HG03521 (cell line): ENCODE measurements at regions not wholly inside any gene's neighbourhood (a gene's known extent, or its start where the extent isn't known, plus 50 kb on each side); places are given as distances from the start of the nearest gene placed in this dataset.

ENCODE experiments used
- ATAC-seq: cut with Tn5 transposase; IDR thresholded peaks from one replicate; pipeline ENCODE4 v1.9.1; 2021; ENCODE audit warnings: mild to moderate bottlenecking, moderate library complexity; ENCODE audit not compliant: unreplicated experiment

DNA sequence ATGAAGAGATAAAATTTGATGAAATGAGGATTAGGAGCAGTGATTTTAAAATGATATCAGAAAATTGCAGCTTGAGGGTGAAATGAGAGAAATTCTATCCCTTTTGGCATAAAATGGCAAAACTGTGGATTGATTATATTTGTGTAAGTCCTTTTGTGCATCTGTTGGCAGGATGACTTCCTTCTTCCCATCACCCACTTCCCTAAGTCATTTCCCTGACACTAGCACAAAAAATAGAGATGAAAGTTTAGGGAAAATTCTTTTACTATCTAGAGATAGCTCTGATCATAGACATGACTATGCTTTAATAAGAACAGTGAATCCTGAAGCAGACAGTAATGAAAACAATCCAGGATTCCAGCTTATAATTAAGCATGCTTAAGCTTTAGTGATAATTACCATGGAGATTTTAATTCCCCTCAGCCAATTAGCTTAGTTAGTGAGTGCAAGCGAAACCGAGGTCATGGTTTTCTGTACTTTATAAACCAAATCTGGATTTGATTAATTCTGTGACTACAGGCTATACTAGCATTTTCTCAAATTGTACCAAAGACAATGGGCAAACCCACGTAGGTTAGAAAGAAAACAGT, 163.6 kb upstream of the TARS1 start:
- ATAC-seq = no peak

DNA sequence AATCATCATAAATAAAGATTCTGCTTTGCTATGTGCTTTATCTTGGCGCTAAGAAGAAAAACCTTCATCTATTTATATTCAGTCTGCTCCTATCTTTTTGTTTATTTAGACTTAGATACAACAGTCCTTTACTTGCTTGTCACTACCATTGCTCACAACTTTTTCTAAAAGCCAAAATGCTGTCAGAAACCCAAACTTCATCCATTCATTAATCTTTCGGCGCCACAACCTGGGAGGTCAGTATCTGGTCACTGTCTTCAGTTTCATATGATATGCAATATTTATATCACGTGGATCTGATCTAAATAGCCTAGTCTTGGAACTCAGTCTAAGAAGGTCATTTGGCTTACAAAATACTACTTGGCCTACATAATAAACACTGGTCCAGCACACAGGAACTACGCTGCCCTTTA, 159.3 kb upstream of the TARS1 start:
- no peak for ATAC-seq

- ATAC-seq = no peak
Measured at GRCh38 chr5:33282157-33282556, 158.6 kb upstream of the TARS1 start.

DNA sequence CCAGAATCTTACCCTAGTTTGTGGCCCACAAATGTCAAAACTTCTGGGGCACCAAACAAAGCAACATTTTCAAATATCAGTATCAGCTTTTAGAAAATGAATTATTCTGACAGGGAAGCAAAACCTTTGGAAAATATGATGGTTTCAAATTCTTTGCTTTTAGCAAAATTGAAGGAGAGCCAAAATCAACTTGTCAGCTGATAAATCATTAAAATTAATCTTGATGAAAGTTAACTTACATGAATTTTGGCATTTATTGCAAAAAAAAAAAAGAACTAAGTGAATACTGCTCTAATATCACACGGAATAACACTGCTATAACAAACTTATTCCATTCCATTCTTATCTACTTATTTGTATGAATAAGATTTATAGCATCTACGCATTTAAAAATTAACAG, 158.1 kb upstream of the TARS1 start:
- no peak for ATAC-seq

GRCh38 chr5:33283243-33283642, 157.5 kb upstream of the TARS1 start:
- no peak for ATAC-seq

DNA sequence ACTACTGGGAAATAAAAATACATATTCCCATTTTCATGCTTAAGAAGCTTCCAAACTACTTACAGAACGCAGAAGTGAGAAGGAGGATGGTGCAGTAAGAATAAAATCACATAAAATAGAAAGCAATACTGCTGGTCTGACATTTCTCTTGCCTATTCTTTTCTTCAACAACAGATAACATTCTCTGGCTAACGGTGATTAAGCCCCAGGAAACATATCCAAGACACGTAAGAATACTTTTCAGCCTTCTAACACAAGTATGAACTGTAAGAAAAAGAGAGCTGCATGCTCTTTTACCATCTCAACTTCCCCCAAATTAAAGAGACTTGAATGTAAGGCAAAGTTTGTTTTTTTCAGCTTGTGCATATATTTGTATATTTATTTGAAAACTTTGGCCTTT, 156.1 kb upstream of the TARS1 start:
- ATAC-seq = no peak

DNA sequence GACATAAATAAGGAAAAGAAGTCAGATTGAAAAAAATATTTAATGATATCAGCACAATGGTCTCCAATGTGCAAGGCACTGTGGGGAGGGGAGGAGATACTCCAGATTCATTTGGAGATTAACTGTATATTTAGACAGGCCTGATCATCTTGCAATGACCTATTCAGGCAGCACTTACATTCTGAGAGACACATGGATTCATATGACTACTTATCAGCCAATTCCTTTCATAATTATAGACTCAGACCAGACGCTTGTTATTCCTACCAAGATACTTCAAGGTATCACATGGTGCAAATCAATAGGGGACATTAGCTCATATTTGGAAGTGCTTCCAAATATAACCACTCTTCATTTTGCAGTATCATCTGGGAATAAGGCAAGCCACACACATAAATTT, 153.5 kb upstream of the TARS1 start:
- no peak for ATAC-seq

GRCh38 chr5:33291216-33292000, 149.4 kb upstream of the TARS1 start:
- ATAC-seq = no peak

- no peak for ATAC-seq
Measured at GRCh38 chr5:33297760-33298216, 143.0 kb upstream of the TARS1 start.

GRCh38 chr5:33299621-33300208, 141.1 kb upstream of the TARS1 start:
- peak; percentile 6 for ATAC-seq

GRCh38 chr5:33300209-33300742, 140.5 kb upstream of the TARS1 start:
- peak; percentile 62 for ATAC-seq

DNA sequence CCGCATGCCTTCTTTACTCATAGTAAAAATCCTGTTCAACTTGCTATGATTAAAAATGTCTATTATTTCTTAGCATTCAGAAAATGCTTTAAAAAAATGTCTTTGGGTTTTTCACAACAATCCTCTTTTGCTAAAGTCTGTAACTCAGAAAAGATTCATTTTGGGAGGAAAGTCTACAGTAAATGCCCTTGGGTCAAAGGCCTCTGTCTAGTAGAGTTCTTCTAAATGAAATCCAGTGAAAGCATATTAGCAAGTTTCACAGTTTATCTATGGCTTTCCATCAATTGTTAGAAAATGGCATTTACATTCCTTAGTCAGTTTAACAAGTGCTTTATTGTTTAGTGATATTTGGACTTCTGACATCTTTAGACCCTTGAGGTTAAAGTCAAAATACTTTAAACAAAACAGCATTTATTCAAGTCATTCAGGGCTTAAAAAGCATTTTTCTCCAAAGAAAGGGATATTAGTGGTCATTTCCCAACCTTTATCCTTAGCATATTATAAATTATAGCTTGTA, 137.1 kb upstream of the TARS1 start:
- no peak for ATAC-seq

DNA sequence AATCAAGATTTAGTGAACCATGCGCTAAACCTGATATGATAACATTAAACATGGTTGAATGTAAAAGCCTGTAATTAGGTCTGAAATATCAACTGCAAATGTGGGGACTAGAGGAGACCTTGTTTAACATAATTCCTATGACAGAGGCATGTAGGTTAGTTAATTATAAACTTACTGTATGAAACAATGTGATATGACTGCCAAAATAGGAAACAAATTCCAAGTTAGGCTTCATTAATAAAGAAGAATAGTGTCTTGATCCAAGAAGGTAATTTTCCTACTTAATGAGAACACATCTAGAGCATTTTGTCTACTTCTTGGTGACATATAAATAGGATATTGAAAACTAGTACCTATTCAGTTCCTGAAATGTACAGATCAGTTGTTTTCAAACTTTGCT, 136.2 kb upstream of the TARS1 start:
- no peak for ATAC-seq

DNA sequence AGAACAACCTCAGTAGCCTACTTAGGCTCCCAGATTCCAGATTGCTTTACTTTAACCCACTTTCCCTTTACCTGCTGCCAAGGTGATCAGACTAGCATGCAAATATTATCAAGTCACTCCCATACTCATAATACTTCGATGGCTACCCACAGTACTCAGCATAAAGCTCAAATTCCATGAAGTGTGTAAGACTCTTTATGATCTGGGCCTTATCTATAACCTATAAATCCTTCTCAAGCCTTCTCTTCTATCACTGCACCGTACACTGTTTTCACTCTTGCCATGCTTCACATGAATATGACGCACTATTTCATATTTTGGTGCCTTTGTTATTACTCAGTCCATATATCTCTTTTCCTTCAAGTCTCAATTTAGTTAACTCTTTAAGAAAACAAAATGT, 135.2 kb upstream of the TARS1 start:
- no peak for ATAC-seq

DNA sequence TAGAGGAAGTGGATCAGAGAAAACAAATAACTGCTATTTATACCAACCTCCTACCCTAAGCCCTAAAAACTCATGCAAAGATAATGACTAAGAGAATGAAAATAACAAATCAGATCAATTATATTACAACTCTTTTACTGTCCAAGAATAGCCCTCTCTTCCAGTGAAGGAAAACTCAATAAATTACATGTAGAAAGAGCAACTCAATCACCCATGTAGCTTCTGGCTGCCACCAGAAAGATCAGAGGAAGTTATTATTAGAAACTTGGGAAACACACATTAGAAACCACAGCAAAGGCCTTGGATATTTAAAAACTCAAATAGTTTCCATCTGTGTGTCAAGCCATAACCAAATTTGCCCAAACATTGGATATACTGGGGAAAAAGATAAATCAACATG, 134.0 kb upstream of the TARS1 start:
- no peak for ATAC-seq

DNA sequence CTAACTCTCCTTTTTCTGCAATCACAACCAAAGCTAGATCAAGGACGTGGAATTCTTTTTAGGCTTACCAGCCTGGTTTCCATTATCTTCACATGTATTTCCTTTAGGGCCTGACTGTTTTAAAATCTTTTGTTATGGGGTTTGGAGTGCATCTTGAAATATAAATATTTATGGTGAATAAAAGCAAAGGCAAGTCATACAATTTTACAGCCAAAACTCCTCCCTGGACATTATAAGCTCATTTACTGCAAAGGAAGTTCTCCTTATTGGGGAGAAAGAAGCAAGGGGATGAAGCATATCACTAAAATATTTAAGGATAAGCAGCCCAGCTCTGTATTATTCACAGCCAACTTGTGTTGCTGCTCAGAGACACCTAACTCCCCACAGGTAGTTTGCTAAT, 132.2 kb upstream of the TARS1 start:
- ATAC-seq = no peak

DNA sequence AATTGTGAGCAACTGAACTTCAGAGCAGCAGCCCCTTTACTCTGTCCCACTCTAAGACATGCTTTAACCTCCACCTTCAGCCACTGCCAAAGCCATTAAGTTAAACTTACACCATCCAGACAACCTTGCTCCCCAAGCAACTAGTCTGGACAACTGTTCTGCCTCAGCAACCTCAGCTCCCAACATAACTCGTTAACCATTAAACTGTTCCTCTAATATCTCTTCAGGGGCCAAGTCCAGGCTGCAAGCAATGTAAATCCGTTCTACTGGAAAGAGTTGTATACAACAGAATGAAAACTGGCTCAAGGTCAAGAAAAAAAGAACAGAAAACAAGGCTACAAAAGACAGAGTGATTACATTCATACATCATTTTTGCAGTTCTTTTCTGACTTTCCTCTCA, 131.7 kb upstream of the TARS1 start:
- no peak for ATAC-seq

DNA sequence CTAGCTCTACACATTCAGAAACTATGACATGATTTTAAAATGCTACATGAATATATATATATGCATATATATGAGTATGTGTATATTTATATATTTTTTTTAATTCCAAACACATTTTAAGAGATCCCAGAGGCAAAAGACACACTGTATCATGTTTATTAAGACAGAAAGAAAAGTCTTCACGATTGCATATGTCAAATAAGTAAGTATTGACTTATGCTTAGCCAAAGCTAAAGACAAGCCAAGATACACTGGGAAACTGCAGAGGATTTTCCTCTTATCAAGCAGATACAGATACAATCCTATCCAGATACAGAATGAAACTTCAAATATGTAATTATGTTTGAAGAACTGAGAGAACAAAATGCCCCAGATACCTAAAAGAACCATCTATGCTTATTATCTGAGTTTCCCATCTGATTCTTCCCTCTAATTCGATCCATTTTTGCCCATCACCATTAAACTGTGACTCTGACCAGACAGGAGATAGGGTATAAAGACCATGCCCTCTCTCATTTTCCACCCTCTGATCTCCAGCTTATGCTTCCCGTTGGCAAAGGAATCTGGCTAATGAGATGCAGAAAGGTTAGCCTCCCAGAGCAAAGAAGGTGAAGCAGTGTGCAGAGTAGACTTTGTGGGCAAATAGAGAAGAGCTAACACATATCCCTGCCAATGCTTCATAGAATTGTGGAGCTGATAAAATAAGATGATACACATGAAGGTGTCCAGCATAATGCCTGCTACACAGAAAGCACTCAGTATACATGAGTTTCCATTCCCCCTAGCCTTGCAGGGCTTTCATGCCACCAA, 131.0 kb upstream of the TARS1 start:
- no peak for ATAC-seq

GRCh38 chr5:33310451-33310850, 130.3 kb upstream of the TARS1 start:
- ATAC-seq = no peak

- no peak for ATAC-seq
Measured at GRCh38 chr5:33311893-33312292, 128.9 kb upstream of the TARS1 start.
